Mucosa of descending colon (tissue), 3 donors: ENCODE measurements at regions not wholly inside any gene's neighbourhood (a gene's known extent, or its start where the extent isn't known, plus 50 kb on each side); places are given as distances from the start of the nearest gene placed in this dataset.

ENCODE experiments used
- ATAC-seq: fragments of 200-7000 bp; cut with Tn5 transposase; one replicate; pipeline ENCODE4 v1.9.1; 2020; ENCODE audit warnings: mild to moderate bottlenecking, moderate library complexity
- DNase-seq, 3 donors: peaks; one replicate each; pipeline ENCODE4 v3.0.0-alpha.2; 2020
- H3K36me3 ChIP-seq: fragments of 200-600 bp; one replicate; pipeline ENCODE4 v1.8.0; 2021; ENCODE audit warnings: low read depth, mild to moderate bottlenecking
- H3K4me1 ChIP-seq: fragments of 200-600 bp; one replicate; pipeline ENCODE4 v1.8.0; 2021; ENCODE audit warnings: low read depth, mild to moderate bottlenecking
- H3K4me3 ChIP-seq: fragments of 200-600 bp; one replicate; pipeline ENCODE4 v1.8.0; 2021; ENCODE audit warnings: mild to moderate bottlenecking
- H3K9me3 ChIP-seq: fragments of 200-600 bp; one replicate; pipeline ENCODE4 v1.8.0; 2021; ENCODE audit warnings: mild to moderate bottlenecking
- CTCF ChIP-seq: fragments of 200-600 bp; IDR thresholded peaks from one replicate; pipeline ENCODE4 v1.8.0; 2022; ENCODE audit warnings: antibody characterized with exemption, mild to moderate bottlenecking
- intact Hi-C, 2 donors: fragments of 100-400 bp; cut with DNase I in 1 of 2; cut with micrococcal nuclease in 1 of 2; formaldehyde crosslinking; loops; one replicate each; pipeline versions ENCODE4 v1.11.0 to v1.11.1; 2022; cut with DNase I, micrococcal nuclease
- donor health status: DM: no; HTN: no; CAD: no; lungs with moderate emphysema.
- donor health status: DM: no; HTN: no; CAD: no.
- donor health status: DM: no; HTN: yes; CAD: no.

DNA sequence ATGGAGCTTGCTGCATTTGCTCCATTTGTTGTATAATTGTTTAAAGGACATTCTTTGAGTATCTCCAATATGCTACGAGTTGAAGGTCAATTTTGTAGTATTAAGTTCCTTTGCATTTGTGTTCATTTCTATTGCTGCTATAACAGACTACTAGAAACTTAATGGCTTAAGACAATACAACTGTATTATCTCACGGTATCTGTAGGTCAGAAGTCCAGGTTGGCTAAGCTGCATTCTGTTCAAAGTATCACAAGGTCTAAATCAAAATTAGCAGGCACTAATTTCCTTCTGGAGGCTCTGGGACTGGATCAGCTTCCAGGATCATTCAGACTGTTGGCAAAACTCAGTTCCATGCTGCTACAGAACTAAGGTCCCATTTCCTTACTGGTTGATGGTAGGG lies 340.6 kb downstream of the GXYLT1 start:
- intact Hi-C loops: no loop called here
- Histone ChIP-seq H3K36me3 (no peaks in the 10 kb centered on the region), H3K4me1 (no peaks in the 10 kb centered on the region), H3K4me3 (no peak overlapping the region), H3K9me3 (no peaks in the 10 kb centered on the region)
- no peak for TF ChIP-seq CTCF
- DNase-seq: no peak
- no peak for ATAC-seq

GRCh38 chr12:41802803-41803202 lies 341.9 kb downstream of the GXYLT1 start:
- no peaks in the 10 kb centered on the region for H3K4me1 ChIP-seq
- H3K4me3 ChIP-seq: no peak overlapping the region
- H3K9me3 ChIP-seq: no peaks in the 10 kb centered on the region
- ATAC-seq: no peak
- intact Hi-C loops: no loop called here
- no peak for TF ChIP-seq CTCF
- H3K36me3 ChIP-seq: no peaks in the 10 kb centered on the region
- no peak for DNase-seq

GRCh38 chr12:41801261-41801660 lies 343.4 kb downstream of the GXYLT1 start:
- DNase-seq (no peak), ATAC-seq (no peak)
- TF ChIP-seq CTCF: no peak
- H3K36me3 ChIP-seq: no peaks in the 10 kb centered on the region
- no peaks in the 10 kb centered on the region for H3K4me1 ChIP-seq
- no peak overlapping the region for H3K4me3 ChIP-seq
- no peaks in the 10 kb centered on the region for H3K9me3 ChIP-seq
- intact Hi-C loops: no loop called here

- DNase-seq (no peak), ATAC-seq (no peak)
- no peak for TF ChIP-seq CTCF
- Histone ChIP-seq H3K9me3 (no peaks in the 10 kb centered on the region), H3K4me1 (no peaks in the 10 kb centered on the region), H3K36me3 (no peaks in the 10 kb centered on the region), H3K4me3 (no peak overlapping the region)
- intact Hi-C loops: no loop called here
Measured at GRCh38 chr12:41799671-41800070, 345.0 kb downstream of the GXYLT1 start.

GRCh38 chr12:41795910-41796309 lies 348.8 kb downstream of the GXYLT1 start:
- no peak for ATAC-seq
- no peak for TF ChIP-seq CTCF
- no peak for DNase-seq
- Histone ChIP-seq H3K4me3 (no peak overlapping the region), H3K9me3 (peaks cover 8% of the 10 kb centered on the region), H3K36me3 (no peaks in the 10 kb centered on the region), H3K4me1 (no peaks in the 10 kb centered on the region)
- intact Hi-C loops: no loop called here

DNA sequence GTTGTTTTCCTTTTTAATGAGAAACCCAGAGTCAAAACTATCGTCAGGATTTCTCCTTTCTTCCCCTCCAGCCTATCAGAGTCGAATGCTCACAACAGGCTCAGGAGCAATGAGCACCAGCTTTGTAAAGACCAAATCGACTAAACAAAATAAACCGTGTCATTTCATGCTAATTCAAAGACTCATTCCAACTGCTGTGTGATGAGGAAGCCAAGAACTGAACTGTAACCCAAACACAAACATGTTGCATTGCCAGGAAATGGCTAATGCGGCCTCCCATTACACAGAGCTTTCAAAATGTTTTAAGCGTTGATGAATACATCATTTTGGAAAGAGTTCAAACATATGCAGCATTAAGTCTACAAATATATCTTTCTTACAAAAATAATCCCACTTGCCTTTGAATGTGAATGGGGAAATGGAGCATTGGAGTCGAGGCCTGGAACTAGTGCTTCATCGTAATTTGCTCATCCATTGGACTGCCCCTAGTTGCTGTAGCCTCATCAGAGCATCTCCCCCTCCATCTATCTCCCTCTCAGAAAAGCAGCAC lies 349.5 kb downstream of the GXYLT1 start:
- H3K36me3 ChIP-seq: no peaks in the 10 kb centered on the region
- no peak overlapping the region for H3K4me3 ChIP-seq
- intact Hi-C loops: no loop called here
- no peak for TF ChIP-seq CTCF
- ATAC-seq (no peak), DNase-seq (no peak)
- peaks cover 11% of the 10 kb centered on the region for H3K9me3 ChIP-seq
- H3K4me1 ChIP-seq: no peaks in the 10 kb centered on the region
